D341Med (cell line): ENCODE measurements at regions not wholly inside any gene's neighbourhood (a gene's known extent, or its start where the extent isn't known, plus 50 kb on each side); places are given as distances from the start of the nearest gene placed in this dataset.
A peak's percentile ranks its signal among the peaks of the same experiment; 100 is the strongest.
"Not testable (repeated sequence)": the region's sequence is repeated elsewhere in the genome, so short reads cannot be mapped to it uniquely, and the experiment has no call there.

Experiments
- DNase-seq: peaks from one replicate; pipeline ENCODE4 v3.0.0; 2012; ENCODE audit warnings: low spot score

GRCh38 chr4:55696424-55696823, 60.3 kb upstream of the NMU start:
- DNase-seq: not testable (repeated sequence)

GRCh38 chr4:55706541-55706940, 70.4 kb upstream of the NMU start:
- no peak for DNase-seq

DNA sequence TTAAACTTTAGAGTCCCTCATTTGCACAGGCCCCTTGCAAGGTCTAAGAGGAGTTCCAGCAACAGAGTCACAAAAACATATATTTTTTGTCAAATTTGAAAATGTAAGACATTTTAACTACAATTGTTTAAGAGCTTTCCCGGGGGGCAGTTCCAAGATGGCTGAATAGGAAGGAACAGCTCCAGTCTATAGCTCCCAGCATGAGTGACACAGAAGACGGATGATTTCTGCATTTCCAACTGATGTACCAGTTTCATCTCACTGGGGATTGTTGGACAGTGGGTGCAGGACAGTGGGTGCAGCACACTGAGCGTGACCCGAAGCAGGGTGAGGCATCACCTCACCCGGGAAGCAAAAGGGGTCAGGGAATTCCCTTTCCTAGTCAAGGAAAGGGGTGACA, 71.4 kb upstream of the NMU start:
- DNase-seq: no peak

DNA sequence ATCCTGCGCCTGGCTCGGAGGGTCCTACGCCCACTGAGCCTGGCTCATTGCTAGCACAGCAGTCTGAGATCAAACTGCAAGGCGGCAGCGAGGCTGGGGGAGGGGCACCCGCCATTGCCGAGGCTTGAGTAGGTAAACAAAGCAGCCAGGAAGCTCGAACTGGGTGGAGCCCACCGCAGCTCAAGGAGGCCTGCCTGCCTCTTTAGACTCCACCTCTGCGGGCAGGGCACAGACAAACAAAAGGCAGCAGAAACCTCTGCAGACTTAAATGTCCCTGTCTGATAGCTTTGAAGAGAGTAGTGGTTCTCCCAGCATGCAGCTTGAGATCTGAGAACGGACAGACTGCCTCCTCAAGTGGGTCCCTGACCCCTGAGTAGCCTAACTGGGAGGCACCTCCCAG, 71.9 kb upstream of the NMU start:
- not testable (repeated sequence) for DNase-seq

DNA sequence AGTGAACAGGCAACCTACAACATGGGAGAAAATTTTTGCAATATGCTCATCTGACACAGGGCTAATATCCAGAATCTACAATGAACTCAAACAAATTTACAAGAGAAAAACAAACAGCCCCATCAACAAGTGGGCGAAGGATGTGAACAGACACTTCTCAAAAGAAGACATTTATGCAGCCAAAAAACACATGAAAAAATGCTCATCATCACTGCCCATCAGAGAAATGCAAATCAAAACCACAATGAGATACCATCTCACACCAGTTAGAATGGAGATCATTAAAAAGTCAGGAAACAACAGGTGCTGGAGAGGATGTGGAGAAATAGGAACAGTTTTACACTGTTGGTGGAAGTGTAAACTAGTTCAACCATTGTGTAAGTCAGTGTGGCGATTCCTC, 76.7 kb upstream of the NMU start:
- not testable (repeated sequence) for DNase-seq

- no peak for DNase-seq
Observed at GRCh38 chr4:55721651-55722050, 85.6 kb upstream of the NMU start.

- DNase-seq: peak; percentile 61
Observed at GRCh38 chr4:55722132-55722531, 86.0 kb upstream of the NMU start.

DNA sequence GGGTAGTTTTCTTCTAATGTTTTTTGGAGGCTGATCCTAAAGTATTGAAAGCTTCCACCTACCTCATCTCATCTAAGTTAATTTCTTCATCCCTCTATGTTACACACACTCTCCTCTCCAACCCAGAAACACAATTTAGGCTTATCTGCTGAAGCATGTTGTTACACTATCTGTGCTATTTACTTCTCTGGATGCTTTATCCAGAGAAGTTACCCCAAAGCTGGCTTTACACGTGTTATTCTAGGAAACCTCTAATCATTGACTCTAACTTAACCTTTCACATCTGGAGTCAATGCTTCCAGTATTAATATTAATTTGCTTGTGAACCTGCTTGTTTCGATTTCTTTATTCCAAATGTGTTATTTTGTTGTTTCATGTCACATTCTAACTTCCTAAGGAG, 87.3 kb upstream of the NMU start:
- no peak for DNase-seq

GRCh38 chr4:55725057-55725456, 89.0 kb upstream of the NMU start:
- no peak for DNase-seq

GRCh38 chr4:55727746-55728145, 91.6 kb upstream of the NMU start:
- no peak for DNase-seq

DNA sequence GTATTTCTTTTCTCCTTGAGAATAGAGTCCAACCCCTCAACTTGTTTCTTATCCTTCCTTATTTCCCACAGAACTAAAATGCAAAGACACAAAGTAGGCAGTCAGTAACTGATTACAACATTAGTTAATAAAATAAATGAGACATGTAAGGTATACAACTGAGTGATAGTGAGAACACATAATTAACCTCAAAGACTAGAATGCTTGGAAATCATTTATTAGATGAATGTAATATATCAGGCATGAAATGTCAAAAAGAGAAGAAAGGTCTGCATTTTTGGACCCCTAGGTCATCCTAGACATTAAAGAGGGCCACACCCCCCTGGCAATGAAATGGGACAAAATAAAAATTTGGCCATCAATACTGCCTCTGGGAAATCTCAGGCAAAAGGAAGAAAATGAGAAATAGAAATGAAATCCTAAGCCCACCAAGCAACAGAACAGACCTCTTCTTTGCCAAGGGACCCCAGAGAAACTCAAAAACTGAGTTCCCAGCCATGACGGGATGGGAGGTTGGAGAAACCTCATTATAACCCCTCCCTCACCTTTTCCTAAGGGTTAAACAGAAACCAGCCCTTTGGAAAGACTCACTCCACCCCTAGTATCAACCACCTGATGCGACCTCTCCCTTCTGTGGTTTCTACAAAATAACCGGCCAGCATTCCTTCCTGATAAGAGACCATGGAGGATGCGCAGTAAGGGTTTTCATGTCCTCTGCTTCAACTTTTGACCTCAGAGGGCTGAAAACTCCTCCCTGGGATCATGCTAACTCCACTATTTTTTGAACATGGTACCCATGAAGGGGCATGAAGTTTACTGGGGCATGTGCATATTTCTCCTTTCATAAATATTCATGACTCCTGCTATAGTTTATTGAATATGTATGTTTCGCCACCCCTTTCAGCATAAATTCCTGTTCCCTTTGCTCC, 90.0 kb upstream of the EXOC1L start:
- no peak for DNase-seq

DNA sequence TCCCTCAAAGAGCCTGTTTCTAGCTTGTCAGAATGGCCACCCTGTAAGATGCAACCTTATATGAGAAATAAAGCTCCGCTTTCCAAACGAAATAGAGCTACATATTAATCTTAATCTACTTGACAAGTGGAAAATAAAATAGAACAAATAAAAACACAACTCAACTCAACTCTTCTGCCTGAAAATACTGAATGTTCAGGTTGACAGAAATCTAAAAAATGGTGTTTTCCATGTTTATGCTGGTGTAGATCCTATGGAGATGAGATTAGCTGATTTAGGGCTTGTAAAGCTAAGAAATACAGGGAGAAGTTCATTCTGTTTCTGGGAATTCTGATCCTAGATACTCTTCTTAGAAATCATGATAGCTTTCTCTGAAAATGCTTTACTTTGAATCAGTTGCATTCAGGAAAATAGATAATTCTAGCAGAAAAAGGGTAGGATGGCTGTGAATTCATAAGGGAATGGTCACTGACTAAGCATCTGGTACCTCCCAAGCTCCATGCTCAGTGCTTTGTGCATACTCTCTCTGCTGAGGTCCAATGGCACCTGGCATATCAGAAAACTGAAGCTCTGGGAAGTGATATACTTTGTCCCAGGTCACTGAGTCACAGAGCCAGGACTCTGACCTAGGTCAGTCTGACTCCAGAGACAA, 89.2 kb upstream of the EXOC1L start:
- no peak for DNase-seq

DNA sequence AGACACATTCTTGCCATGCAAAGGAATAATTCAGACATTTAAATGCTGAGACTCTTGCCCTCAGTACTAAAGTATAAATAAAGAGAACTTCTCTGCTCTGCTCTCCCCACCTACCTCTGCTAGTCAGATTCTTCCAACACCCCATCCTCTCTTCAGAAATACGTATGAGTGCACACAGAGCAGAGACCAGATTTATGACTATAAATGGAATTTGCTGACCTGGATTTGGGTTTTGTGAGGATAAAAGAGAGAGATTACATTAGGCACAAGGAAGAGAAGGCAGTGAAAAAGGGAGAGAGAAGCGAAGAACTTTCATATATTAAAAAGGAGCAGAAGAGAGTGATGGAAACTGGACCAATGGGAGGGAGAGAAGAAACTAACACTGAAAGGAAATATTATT, 87.6 kb upstream of the EXOC1L start:
- DNase-seq: no peak

- no peak for DNase-seq
Observed at GRCh38 chr4:55732864-55733263, 86.7 kb upstream of the EXOC1L start.

GRCh38 chr4:55733932-55734331, 85.7 kb upstream of the EXOC1L start:
- no peak for DNase-seq

GRCh38 chr4:55736605-55737183, 82.9 kb upstream of the EXOC1L start:
- DNase-seq: no peak

GRCh38 chr4:55742655-55743202, 76.9 kb upstream of the EXOC1L start:
- DNase-seq: no peak

DNA sequence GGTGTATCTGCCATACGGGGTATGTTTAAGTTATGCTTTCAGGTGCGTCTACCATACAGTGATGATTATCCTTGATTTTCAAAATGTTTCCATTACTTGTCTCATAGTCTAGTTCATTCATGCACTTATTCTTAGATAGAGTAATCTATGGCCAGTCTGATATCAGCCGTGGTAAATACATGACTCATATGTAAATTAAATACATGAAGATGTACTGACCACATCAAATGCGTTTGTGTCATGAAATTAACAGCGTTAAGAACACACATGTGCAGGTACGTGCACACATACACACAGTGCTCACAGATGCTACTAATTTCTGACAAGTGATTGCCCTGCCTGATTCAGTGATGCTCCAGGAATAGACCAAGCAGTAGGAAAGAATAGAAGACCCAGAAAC, 75.2 kb upstream of the EXOC1L start:
- no peak for DNase-seq

DNA sequence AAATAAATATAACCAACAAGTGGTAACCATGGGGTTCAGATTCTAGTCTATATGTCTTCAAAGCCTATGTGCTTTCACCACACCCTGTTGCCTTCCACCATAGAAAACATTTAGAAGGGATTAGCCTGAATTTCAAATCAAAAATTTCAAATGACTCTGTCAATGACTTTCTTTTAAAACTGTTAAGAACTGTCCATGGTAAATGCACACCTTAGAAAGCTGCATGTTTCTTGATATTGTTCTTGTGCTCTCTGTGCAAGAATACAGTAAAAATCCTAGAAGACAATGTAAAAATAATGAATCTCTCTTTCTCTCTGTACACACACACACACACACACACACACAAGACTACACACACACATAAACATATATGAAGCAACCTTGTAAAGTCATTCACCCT, 74.6 kb upstream of the EXOC1L start:
- DNase-seq: no peak

DNA sequence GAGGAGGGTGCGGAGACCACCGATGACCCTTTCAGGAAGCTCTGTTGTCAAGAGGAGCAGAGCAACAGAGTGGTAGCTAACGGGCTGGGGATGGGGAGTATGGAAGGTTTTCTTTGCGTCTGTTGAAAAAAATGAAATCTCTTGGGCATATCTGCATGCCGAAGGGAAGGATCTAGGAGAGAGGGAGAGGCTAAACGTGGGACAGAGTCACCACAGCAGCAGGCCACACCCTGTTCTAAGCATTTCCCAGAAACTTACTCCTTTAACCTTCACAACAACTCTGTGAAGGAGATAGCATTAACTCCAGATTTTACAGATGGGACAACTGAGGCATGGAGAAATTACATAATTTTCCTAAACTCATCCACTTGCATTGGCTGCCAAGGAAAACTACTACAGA, 71.8 kb upstream of the EXOC1L start:
- no peak for DNase-seq

- no peak for DNase-seq
Observed at GRCh38 chr4:55749666-55750065, 69.9 kb upstream of the EXOC1L start.

DNA sequence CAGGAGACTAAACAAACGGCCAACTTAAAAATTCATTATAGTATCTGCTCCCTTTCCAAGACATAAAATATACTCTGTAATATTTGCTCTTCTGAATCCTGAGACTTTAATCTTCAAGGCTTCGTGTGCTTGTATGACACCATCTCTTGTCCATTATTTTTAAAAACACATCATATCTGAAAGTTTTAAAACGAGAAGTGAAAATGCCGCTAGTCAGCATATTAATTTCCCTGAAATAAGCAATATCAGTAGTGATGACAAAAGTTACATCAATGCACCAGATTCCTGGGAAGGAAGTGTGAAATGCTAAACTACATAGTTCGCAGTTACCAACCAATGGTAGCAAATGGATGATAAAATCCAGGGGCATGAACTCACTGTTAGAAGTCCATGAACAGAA, 66.8 kb upstream of the EXOC1L start:
- DNase-seq: no peak

DNA sequence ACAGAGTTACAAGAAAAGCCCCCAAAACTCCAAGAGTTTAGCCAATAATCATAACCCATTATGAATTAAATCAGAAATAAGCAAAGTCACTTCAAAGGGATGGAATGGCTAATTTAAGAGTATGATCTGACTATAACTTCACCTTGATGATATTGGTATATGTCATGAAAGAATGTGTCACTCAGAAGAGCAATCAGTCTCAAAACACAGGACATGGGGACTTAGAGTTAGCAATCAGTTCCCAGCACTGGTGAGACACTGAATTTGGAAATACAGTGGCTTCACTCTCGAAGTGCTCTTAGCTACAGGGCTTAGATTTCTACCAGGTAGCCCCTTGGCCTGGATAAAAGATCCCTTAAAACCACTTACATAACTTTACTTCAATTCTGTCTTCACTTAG, 65.7 kb upstream of the EXOC1L start:
- no peak for DNase-seq
